ENCODE measurements at regions not wholly inside any gene's neighbourhood (a gene's known extent, or its start where the extent isn't known, plus 50 kb on each side); places are given as distances from the start of the nearest gene placed in this dataset.
"Not testable (repeated sequence)": the region's sequence is repeated elsewhere in the genome, so short reads cannot be mapped to it uniquely, and the experiment has no call there.

DNA sequence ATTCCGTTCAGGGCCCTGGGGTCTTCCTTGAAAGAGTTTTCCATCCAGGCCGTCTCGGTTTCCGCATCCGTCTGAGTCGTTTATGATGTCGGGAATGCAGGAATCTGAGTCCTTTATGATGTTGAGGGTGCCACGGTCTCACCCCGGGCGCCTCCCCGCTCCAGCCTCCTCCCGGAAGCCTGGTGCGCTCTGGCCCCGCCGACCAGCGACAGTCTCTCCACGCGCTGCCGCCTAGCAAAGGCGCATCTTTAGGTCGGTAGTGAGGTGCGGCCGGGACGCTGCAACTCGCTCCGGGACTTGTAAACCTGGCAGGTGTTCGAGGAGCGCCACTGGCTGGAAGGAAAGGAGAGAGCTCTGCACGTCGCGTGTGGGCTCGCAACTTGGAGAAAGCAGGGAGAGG is 132.6 kb downstream of the FAM72C start:
- DNase-seq (ENCODE audit: low spot score), result not testable (repeated sequence)

DNA sequence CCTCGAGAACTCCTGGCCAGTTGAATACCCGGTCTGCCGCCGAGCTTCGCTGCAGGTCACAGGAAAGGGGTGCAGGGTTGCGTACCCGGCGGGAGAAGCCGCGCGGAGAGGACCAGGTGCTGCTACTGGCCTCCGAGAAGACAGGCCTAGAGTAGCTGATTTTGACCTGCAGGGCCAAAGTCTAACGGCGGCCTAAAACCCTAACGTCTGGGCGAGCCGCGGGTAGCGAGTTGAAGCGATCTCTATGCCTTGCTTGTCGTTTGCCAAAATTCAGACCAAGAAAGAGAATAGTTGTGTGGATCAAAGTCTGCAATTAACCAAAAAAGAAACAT is 133.2 kb downstream of the FAM72C start:
- DNase-seq (ENCODE audit: low spot score), result not testable (repeated sequence)

DNA sequence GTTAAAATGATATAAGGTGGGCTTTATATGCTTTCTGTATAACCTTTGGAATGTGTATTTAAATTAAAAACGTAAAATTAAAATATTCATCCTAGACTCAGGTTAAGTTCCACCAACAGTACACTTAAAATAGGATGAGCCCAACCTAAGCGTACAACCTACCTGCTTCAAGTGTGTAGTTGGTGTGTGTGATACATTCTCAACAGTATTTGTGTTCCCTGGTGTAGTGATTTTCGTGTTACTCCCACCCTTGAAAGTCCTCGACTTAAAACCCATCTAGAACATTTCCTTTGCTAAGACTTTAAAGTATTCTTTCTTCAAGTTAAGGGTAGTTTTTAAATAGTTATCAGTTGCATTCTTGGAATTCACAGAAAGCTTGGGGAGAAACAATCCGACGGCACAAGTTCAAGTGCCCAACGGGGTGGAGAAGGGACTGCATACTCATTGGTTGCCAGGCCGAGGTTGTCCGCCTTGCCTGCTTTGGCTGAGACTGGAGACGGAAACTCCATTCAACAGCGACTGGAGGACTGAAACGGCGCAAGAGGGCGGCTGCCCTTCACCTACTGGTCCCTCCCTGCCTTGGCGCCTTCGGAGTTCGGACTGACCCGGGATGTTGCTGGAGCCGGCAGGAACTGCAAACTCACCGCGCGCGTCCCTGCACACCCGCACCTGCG is 133.7 kb downstream of the FAM72C start:
- not testable (repeated sequence) for DNase-seq (ENCODE audit: low spot score)

DNA sequence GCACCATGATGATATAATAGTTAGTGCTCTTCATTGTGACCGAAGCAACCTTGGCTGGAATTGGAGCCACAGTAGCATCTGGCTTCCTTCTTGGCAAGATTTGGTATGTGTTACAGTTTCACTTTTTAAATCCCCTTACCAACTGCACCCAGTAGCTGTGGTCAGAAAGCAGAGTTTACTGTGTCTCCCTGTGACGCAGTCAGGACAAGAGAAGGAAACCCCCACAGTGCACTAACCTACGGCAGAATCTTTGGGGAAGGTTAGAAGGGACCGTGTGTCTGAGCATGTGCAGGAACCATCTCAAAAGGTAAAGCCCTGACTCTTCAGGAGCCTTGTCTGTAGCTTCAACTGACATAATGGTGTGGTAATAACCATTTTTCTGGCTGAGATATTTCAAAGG is 138.4 kb downstream of the FAM72C start:
- not testable (repeated sequence) for DNase-seq (ENCODE audit: low spot score)

DNA sequence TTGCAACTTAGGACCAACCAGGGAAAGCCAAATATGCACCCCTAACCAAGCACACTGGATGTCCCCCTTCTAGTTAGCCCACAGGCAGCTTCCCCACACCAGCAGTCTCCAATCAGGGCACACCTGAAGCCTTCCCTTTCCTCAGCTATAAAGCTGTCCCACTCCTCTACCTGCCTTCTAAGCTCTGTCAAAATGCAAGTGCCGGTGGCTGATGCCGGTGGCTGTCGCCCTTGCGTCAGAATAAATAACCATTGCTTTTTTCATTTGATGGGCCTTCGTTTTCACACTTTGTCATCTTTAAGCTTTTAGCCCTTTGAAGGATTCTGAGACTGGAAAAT is 139.4 kb downstream of the FAM72C start:
- not testable (repeated sequence) for DNase-seq (ENCODE audit: low spot score)

DNA sequence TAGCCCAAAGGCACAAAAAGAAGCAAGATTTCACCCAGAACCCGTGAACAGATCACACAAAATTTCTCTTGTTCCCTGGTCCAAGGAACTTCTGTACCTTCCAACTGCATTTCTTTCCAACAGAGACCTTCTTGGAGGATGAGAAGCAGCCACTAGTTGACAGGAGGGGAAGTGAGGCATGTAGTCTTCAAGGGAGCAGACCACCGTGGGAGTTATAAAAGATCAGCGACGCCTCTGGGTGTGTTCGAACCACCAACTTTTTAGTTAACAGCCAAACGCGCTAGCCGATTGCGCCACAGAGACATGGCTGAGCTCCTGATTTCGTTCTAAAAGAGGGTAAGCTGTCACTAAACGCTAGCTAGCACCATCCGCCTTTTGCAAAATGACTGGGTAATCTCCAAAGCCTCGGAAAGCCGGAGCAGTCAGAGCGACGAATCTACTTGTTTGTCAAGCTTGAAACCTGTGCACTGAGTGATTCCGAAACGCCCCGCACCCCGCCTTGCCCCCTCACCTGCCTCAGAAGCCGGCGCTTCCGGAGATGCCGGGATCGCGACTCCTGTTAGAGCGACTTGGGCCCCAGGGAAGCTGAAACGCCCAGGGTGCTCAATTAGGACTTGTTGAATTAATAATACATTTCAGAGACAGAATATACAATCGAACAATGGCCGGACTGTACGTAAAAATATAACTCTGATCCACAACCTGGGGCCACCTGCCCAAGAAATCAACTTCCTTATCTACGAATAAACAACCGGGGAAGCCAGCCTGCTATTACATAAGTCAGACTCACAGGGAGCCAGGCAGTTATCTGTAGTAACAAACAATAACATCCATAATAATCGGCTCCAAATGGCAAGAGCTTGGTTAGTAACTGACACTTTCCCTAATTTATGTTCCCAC is 140.1 kb downstream of the FAM72C start:
- DNase-seq (ENCODE audit: low spot score), result not testable (repeated sequence)

DNA sequence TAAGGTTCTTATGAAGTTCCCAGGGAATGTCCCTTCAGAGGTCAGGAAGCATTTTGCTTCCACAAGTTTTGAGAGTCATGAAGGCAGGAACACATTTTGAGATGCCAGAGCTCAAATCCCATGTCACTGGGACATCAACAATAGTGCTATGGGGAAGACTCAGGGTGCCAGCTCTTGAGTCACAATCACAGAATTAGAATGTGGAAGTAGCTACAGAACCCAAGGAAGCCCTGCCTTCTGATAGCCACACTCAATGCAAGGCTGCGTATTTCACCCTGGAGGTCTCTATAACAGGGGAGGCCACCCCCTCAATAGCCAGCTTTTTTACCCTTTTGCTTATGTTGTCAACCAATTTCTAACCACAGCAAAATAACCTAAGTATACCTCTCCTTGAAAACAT is 145.6 kb downstream of the FAM72C start:
- DNase-seq (ENCODE audit: low spot score), result not testable (repeated sequence)

DNA sequence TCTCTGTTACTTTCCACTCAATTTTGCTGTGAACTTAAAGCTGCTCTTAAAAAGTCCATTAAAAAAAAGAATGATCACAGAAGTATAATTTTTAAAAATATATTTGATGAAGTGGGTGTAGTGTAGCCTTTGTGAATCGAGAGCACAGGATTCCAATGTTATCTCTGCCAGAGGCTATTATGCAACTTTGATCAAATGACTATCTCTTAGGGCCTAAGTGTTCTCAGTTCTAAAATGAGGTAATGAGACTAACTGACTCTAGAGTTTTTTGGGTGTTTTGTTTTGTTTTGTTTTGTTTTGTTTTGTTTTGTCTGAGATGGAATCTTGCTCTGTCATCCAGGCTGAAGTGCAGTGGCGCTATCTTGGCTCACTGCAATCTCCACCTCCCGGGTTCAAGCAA is 147.5 kb downstream of the FAM72C start:
- DNase-seq (ENCODE audit: low spot score), result not testable (repeated sequence)

DNA sequence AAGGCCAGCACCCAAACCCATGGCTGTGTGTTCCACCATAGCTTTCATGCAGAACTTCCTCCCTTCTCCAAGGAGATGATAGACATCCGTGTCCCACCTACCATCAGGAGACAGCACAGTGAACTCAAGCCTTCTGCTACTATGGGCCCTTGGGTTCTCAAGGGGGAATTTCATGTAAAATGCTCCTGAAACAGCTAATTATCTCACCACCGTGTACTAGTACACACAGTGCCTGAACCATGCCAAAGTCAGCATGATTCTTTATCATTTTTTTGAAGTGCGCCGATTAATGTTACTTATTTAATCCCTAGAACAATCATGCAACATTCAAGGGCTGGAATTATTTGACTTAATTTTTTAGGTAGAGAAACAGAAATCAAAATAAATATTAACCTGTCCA is 151.7 kb downstream of the FAM72C start:
- DNase-seq (ENCODE audit: low spot score), result not testable (repeated sequence)

DNA sequence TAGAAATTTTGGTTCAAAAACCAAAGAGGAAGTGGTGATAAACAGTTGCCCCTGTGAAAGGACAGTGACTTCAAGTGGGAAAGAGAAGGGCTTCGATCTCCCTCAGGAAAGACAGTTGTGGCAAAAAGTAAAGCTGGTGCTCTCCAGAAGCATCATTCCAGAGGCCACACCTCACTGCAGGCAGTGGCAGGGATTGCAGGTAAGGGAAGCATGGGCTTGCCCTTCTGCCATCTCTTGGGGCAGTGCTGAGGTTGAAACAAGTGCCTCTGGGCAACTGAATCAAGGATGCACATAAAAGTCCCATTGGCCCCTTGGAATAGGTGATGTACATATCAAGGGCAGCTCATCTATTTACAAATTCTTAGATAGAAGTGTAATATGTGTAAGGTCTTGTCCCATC is 155.4 kb downstream of the FAM72C start:
- DNase-seq (ENCODE audit: low spot score), result not testable (repeated sequence)

DNA sequence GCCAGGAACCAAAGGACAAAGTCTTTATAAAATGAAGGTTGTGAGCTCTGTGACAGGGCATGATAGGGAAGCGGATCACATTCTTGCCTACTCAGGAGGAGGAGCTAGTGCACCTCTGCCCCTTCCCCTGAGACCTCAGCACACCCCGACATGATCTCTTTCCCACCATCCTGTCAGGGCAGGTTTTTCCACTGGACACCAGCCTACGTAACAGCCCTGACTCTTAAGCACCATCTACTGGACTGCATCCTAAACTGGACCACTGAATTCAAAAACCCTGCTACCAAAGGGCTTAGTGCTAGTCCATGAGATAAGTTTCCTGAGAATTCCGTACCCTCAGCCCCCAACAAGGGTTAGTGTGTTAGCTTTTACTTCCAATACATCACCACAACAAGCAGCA is 166.4 kb downstream of the FAM72C start:
- DNase-seq (ENCODE audit: low spot score), result not testable (repeated sequence)

DNA sequence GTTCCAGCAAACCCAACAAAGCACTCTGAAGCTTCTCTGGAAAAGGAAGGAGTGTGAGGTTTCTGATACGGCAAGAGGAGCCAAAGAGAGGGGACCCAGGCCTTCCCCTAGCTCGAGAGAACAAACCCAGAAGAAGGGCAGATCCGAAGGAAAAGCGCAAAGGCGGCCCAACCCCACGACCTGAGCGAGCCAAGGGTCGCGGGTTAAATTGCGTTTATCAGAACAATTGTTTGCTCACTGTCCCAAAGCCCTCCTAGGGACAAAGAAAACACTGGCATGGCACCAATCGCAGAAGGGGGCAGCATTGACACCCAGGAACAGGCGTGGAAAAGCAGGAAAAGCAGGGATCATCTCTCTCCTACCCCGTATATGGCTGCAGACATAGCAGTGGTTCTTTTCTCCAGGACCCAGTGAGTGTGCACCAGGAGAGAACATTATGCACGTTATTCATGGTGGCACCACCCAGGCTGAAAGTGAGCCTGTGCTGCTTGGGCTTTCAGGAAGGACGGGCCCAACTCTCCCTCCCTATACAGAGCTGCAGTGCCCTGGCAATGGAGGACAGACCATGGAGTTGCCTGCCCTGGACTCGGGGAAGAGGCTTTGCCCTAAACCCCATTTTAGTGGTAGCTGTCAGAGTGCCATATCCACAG is 167.0 kb downstream of the FAM72C start:
- DNase-seq (ENCODE audit: low spot score), result not testable (repeated sequence)

DNA sequence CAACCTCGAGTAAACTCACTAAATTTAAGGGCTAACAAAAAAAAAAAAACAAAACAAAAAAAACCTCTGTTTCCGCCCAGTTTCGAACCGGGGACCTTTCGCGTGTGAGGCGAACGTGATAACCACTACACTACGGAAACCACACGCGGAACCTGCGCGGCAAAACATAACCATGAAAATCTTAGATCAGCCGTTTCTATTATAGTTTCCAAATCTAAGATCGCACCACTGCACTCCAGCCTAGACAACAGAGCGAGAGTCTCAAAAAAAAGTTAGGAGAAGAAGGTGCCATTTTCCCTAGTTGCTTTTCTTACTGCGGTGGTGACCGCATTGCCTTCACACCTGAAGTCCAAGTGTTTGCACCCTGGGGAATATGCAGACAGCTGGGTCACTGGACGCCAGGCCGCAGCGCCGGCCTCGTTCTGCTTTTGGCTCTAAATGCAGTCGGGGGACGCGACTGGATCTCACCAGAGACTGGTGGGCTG is 167.8 kb downstream of the FAM72C start:
- DNase-seq (ENCODE audit: low spot score), result peak; percentile 6

DNA sequence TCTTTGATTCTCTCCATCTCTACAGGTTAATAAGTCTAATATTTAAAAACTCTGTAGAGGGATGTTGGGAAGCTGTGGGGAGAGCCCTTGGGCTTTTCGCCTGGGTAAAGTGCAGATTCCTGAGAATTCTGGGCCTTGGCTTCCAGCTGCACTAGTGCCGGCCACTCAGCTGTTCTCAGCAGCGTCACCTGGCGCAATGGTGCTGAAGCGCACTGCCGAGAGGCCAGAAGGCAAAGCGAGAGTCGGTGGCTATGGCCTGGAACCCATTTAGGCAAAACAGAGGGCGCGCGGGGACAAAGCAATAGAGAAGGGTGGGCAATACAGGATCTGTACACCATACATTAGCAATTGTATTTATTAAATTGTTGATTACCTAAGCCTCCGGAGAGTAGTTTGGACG is 168.7 kb downstream of the FAM72C start:
- not testable (repeated sequence) for DNase-seq (ENCODE audit: low spot score)

DNA sequence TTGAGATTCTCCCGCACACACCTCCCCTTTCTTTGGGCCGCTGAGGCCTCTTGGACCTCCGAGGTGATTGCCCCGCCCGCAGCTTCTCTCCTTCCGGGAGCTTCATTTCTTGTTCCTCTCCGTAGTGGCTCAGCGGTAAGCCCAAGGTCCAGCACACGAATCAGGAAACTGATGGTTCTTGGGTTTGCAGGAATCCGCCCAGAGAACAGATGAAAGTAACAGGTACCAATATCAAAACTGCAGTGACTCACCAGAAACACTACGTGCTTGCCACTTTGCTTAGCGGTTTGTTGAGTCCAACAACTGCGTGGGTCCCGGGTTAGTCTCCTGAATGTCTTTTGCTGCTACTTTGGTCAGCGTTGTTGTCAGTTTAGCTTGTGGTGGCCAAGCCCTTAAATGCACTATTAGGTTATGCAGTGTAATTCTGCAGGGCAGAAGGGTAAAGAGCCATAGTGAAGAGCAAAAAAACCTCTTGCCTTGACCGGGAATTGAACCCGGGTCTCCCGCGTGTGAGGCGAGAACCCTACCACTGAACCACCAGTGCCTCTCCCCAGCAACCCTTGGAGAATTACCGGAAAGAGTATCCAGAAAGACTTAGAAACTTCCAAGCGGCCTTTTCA is 172.1 kb downstream of the FAM72C start:
- DNase-seq (ENCODE audit: low spot score), result not testable (repeated sequence)

DNA sequence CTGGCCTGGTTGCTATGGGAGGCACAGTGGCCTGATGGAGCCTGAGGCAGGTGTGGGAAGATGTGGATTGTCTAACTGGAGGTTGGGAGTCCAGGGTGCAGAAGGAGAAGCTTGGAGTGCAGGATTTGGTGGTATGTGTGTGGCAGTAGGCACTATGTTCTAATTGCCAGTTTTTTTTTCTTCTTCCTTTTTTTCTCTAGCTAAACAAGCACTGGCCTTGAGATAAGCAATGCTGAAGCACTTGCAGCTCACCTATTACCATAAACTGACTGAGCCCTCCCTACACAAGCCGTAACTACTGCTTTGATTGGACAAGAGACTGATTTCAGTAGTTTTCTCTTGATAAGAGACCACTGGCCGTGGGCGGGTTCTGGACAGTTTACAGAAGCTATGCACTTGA is 175.4 kb downstream of the FAM72C start:
- DNase-seq (ENCODE audit: low spot score), result not testable (repeated sequence)

DNA sequence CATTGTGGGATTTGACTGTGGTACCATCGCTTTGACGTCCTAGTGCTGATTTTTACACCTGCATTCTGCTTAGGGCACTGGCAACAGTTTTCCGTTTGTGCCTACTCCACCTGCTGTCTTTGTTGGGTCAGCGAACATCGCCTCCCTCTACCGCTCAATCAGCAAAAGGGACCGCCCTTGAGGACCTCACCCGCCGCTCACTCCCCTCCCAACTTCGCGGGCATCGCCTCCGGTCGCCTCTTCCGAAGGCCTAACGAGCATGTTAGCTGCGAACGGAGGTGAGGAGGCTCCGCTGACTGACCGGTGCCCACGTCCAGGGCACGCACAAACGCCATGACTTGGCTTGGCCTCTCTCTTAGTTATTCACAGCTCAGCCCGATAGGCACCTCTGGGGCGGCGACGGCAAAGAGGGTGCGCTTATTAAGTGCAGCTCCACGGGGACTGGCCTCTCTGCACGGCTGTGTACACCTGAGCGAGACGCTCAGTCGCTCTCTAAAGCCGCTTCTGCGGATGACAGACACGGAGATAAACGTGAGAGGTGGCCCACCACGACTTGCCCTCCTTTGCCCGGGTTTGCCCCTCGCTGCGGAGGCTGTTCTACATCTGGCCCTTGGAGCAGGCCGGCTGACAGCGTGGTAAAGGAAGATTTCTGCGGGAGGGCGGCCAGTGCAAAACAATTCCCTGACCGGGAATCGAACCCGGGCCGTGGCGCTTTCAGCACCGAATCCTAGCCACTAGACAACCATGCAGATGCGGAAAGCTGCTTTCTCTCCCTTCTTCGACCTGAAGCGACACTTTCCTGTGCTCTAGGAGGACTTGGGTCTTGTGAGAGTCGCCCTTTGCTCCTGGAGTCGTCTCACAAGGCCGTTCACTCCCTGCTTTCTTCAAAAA is 179.5 kb downstream of the FAM72C start:
- not testable (repeated sequence) for DNase-seq (ENCODE audit: low spot score)

DNA sequence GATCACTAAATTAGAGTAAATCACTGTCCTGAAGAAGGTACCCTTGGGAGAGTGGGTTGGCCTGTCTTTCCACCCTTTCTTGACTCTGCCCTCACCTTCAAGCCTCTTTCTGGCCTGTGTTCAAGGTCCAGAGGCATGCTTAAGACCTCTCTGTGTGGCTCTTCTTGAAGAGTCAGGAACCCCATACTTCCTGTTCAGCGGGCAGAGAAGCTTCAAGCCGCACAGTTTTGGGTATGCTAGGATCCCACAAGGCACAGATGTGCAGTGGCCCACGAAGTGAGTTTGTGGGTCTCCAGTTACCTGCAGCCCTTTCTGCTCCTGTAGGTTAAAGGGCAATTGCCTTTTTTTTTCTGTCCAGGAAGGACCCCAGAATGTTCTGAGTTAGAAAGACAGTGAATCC is 185.4 kb downstream of the FAM72C start:
- not testable (repeated sequence) for DNase-seq (ENCODE audit: low spot score)

DNA sequence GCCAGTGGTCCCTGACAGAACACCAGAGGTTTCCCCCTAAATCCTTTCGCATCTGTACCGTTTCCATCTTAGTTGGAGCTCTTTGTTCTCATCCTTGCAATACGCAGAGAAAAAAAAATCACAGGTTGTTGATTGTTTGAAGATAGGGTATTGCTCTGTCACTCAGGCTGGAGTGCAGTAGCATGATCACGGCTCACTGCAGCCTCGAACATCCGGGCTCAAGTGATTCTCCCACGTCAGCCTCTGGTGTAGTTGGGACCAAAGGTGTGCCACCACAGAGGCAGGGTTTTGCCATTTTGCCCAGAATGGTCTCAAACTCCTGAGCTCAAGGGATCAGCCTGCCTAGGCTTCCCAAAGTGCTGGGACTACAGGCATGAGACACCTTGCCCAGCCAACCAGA is 185.9 kb downstream of the FAM72C start:
- not testable (repeated sequence) for DNase-seq (ENCODE audit: low spot score)

DNA sequence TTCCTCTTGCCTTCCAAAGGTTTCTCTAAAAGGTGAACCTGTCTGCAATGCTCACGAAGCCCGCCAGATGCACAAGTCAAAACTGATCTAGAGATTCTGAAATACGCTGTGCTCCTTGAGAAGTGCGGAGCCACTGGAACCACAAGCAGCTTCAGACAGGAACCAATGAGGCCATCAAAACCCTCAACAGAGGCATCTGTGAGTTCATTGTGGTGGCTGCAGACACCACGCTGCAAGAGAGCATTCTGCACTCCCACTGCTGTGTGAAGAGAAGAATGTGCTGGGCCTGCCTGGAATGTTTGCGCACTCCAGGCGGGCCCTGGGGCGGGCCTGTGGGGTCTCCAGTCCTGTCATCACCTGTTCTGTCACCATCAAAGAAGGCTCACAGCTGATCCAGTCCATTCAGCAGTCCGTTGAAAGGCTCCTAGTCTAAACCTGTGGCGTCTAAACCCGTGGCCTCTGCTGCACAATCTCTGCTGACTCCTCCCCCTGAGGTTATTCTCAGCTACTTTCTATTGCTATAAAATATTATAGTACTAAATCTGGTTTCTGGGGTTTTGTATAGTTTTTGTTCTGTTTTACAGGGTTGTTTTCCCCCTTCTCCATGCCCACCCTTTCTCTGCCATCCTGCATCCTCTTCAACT is 187.4 kb downstream of the FAM72C start:
- not testable (repeated sequence) for DNase-seq (ENCODE audit: low spot score)

DNA sequence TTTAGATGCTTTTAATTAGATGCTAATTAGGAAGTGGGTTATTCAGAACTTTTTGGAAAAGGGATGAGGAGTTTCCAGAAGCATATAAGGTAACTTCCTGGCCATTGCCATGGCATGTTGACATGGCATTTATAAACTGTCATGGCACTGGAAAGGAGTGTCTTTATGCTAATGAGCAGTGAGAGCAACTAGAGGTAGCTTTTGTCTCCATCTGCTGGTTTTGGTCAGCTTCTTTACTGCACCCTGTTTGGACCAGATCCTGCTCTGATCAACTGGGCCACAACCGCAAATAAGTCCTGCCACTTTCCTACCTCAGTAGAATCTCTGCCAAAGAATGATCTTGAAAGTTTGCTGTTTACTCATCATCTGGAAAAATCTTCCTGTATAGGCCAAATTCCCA is 193.6 kb downstream of the FAM72C start:
- not testable (repeated sequence) for DNase-seq (ENCODE audit: low spot score)

Measured in GM03348 (cell line).